H1 (cell line): ENCODE measurements at regions not wholly inside any gene's neighbourhood (a gene's known extent, or its start where the extent isn't known, plus 50 kb on each side); places are given as distances from the start of the nearest gene placed in this dataset.

ENCODE experiments used
- CTCF ChIA-PET: fragments of 300-600 bp; sonication (Branson Sonifier 250); formaldehyde crosslinking; loops from one replicate; lab custom pipeline; 2021; ENCODE audit not compliant: partially characterized antibody; lab: Charles Lee
- POLR2A ChIA-PET: fragments of 300-600 bp; sonication (Branson Sonifier 250); formaldehyde crosslinking; loops from one replicate; lab custom pipeline; 2021; ENCODE audit warnings: inconsistent platforms; ENCODE audit not compliant: partially characterized antibody; lab: Charles Lee
- DNase-seq, 2 experiments: peaks; one replicate each; pipeline versions ENCODE4 v3.0.0 to v3.0.0-alpha.2; 2010 to 2022; ENCODE audit warnings: low spot score in 2 of 2, low read depth in 1 of 2, mixed read lengths in 1 of 2
- FAIRE-seq: peaks from 2 replicates; lab custom pipeline; 2011; peaks lifted over from hg19 to GRCh38; lab: Jason Lieb, UNC
- H2AFZ ChIP-seq: 2 replicates; pipeline ENCODE4 v1.8.1; 2012; ENCODE audit warnings: low read length, inconsistent platforms
- H2AK5ac ChIP-seq: 2 replicates; pipeline ENCODE4 v1.6.1; 2013; ENCODE audit warnings: low read depth, low read length
- H2BK120ac ChIP-seq: replicated peaks from 2 replicates; pipeline ENCODE3; 2013; ENCODE audit warnings: low read depth, low read length, inconsistent platforms
- H2BK12ac ChIP-seq: 2 replicates; pipeline ENCODE4 v1.6.1; 2013; ENCODE audit warnings: low read depth, low read length
- H2BK15ac ChIP-seq: 2 replicates; pipeline ENCODE4 v1.6.1; 2013; ENCODE audit warnings: low read length
- H2BK20ac ChIP-seq: 2 replicates; pipeline ENCODE4 v1.6.1; 2013; ENCODE audit warnings: low read length
- H2BK5ac ChIP-seq: 2 replicates; pipeline ENCODE4 v1.6.1; 2013; ENCODE audit warnings: low read depth, low read length
- H3K14ac ChIP-seq: 2 replicates; pipeline ENCODE4 v1.6.1; 2013; ENCODE audit warnings: inconsistent platforms; ENCODE audit not compliant: insufficient read length
- H3K18ac ChIP-seq: 2 replicates; pipeline ENCODE4 v1.6.1; 2013; ENCODE audit warnings: low read length; ENCODE audit errors: extremely low read depth
- H3K23ac ChIP-seq: 2 replicates; pipeline ENCODE4 v1.6.1; 2013; ENCODE audit warnings: inconsistent platforms; ENCODE audit not compliant: insufficient read length
- H3K23me2 ChIP-seq: 2 replicates; pipeline ENCODE4 v1.6.1; 2013; ENCODE audit warnings: low read depth, low read length
- H3K27ac ChIP-seq: 2 replicates; pipeline ENCODE4 v1.6.1; 2011; ENCODE audit warnings: low read depth, low read length, inconsistent platforms
- H3K27me3 ChIP-seq, 4 experiments: replicated peaks in 1 of 4; 1 replicate in 1 of 4; 2 replicates in 3 of 4; pipeline versions ENCODE4 v1.6.1 to v1.8.1; 2011 to 2013; ENCODE audit warnings: low read length in 3 of 4, mild to moderate bottlenecking in 3 of 4, inconsistent platforms in 2 of 4, mixed read lengths in 2 of 4, moderate library complexity in 1 of 4; ENCODE audit not compliant: control insufficient read depth in 3 of 4, insufficient read depth in 3 of 4; ENCODE audit errors: extremely low read depth in 1 of 4
- H3K36me3 ChIP-seq, 4 experiments: 2 replicates each; pipeline versions ENCODE4 v1.6.1 to v1.8.1; 2011 to 2013; ENCODE audit warnings: mild to moderate bottlenecking in 4 of 4, low read length in 3 of 4, moderate library complexity in 2 of 4, control low read depth in 1 of 4, inconsistent platforms in 1 of 4; ENCODE audit not compliant: insufficient read depth in 4 of 4, control insufficient read depth in 2 of 4
- H3K4ac ChIP-seq: replicated peaks from 2 replicates; pipeline ENCODE3; 2013; ENCODE audit warnings: low read length, low read depth, mixed read lengths, inconsistent platforms; ENCODE audit not compliant: insufficient read length
- H3K4me1 ChIP-seq, 4 experiments: replicated peaks in 1 of 4; 1 replicate in 1 of 4; 2 replicates in 3 of 4; pipeline versions ENCODE4 v1.6.1 to v1.8.1; 2011 to 2013; ENCODE audit warnings: low read length in 3 of 4, inconsistent platforms in 2 of 4, mixed read lengths in 1 of 4; ENCODE audit not compliant: insufficient read depth in 4 of 4, control insufficient read depth in 3 of 4
- H3K4me2 ChIP-seq, 2 experiments: 2 replicates each; pipeline versions ENCODE4 v1.6.1 to v1.8.1; 2011 to 2013; ENCODE audit warnings: low read depth in 2 of 2, low read length in 2 of 2, control low read depth in 1 of 2, inconsistent platforms in 1 of 2, mild to moderate bottlenecking in 1 of 2; ENCODE audit not compliant: insufficient read depth in 1 of 2
- H3K4me3 ChIP-seq, 4 experiments: fragments of 200-600, 300-600 bp in 1 of 4; sonication (generic), shearing (Covaris generic), sonication (Bioruptor Twin) in 1 of 4; 2 replicates each; pipeline versions ENCODE4 v1.5.1 to v1.8.1; 2011 to 2016; ENCODE audit warnings: low read length in 4 of 4, low read depth in 3 of 4, control low read depth in 2 of 4, inconsistent platforms in 2 of 4, mild to moderate bottlenecking in 2 of 4, mixed read lengths in 1 of 4, moderate library complexity in 1 of 4; ENCODE audit not compliant: insufficient read depth in 2 of 4; ENCODE audit errors: extremely low read depth in 1 of 4
- H3K56ac ChIP-seq: replicated peaks from 2 replicates; pipeline ENCODE3; 2013; ENCODE audit warnings: low read depth, mild to moderate bottlenecking, mixed read lengths, low read length, inconsistent platforms; ENCODE audit not compliant: insufficient read length
- H3K79me1 ChIP-seq: 2 replicates; pipeline ENCODE4 v1.6.1; 2013; ENCODE audit warnings: low read depth, low read length, control low read depth
- H3K79me2 ChIP-seq, 2 experiments: 2 replicates each; pipeline versions ENCODE4 v1.6.1 to v1.8.1; 2012 to 2013; ENCODE audit warnings: low read length in 2 of 2, mild to moderate bottlenecking in 2 of 2, inconsistent platforms in 1 of 2; ENCODE audit not compliant: insufficient read depth in 2 of 2, control insufficient read depth in 1 of 2
- H3K9ac ChIP-seq, 4 experiments: replicated peaks in 1 of 4; 1 replicate in 1 of 4; 2 replicates in 3 of 4; pipeline versions ENCODE4 v1.6.1 to v1.8.1; 2011 to 2013; ENCODE audit warnings: low read depth in 3 of 4, low read length in 3 of 4, control low read depth in 2 of 4, mild to moderate bottlenecking in 2 of 4, moderate library complexity in 2 of 4, inconsistent platforms in 1 of 4; ENCODE audit errors: extremely low read depth in 1 of 4
- H3K9me3 ChIP-seq, 2 experiments: 2 replicates each; pipeline versions ENCODE4 v1.6.1 to v1.8.1; 2012 to 2013; ENCODE audit warnings: mild to moderate bottlenecking in 2 of 2, moderate library complexity in 2 of 2, control low read depth in 1 of 2, inconsistent platforms in 1 of 2, low read depth in 1 of 2, low read length in 1 of 2, mixed read lengths in 1 of 2; ENCODE audit not compliant: insufficient read depth in 2 of 2
- H4K20me1 ChIP-seq, 2 experiments: replicated peaks in 1 of 2; 2 replicates each; pipeline versions ENCODE3 to v1.8.1; 2011 to 2013; ENCODE audit warnings: inconsistent platforms in 2 of 2, low read length in 2 of 2, mild to moderate bottlenecking in 1 of 2; ENCODE audit not compliant: insufficient read depth in 2 of 2, control insufficient read depth in 1 of 2
- H4K5ac ChIP-seq: 2 replicates; pipeline ENCODE4 v1.6.1; 2013; ENCODE audit warnings: low read length, low read depth, mixed read lengths, inconsistent platforms; ENCODE audit not compliant: insufficient read length
- H4K8ac ChIP-seq: 2 replicates; pipeline ENCODE4 v1.8.0; 2013; ENCODE audit warnings: mild to moderate bottlenecking, moderate library complexity, low read length, inconsistent platforms; ENCODE audit not compliant: insufficient read depth; ENCODE audit errors: extremely low read depth
- H4K91ac ChIP-seq: replicated peaks from 2 replicates; pipeline ENCODE3; 2013; ENCODE audit warnings: low read length, mixed read lengths, inconsistent platforms; ENCODE audit not compliant: insufficient read length
- FOSL1 ChIP-seq: IDR thresholded peaks from 2 replicates; pipeline ENCODE4 v1.6.1; 2011; ENCODE audit warnings: mild to moderate bottlenecking, low read depth, low read length, moderate library complexity; ENCODE audit not compliant: insufficient read depth
- MAX ChIP-seq: IDR thresholded peaks from 2 replicates; pipeline ENCODE4 v1.6.1; 2012; ENCODE audit warnings: inconsistent platforms
- SP2 ChIP-seq: IDR thresholded peaks from 2 replicates; pipeline ENCODE4 v1.6.1; 2012; ENCODE audit warnings: mild to moderate bottlenecking, low read length, inconsistent platforms
- WGBS, 2 experiments: shearing (Covaris generic) in 1 of 2; methylation state at CpG; one replicate each; pipeline versions ENCODE4 v1.1.6 to v1.1.7; 2013 to 2015; ENCODE audit warnings: low lambda C conversion rate in 2 of 2, mixed read lengths in 2 of 2, inconsistent platforms in 1 of 2, low coverage in 1 of 2, missing lambda C conversion rate in 1 of 2; ENCODE audit not compliant: insufficient replicate concordance in 2 of 2, insufficient coverage in 1 of 2, insufficient read length in 1 of 2; ENCODE audit errors: extremely low coverage in 1 of 2, missing lambda C conversion rate in 1 of 2; 5-methylcytosine and 5-hydroxymethylcytosine counted together

DNA sequence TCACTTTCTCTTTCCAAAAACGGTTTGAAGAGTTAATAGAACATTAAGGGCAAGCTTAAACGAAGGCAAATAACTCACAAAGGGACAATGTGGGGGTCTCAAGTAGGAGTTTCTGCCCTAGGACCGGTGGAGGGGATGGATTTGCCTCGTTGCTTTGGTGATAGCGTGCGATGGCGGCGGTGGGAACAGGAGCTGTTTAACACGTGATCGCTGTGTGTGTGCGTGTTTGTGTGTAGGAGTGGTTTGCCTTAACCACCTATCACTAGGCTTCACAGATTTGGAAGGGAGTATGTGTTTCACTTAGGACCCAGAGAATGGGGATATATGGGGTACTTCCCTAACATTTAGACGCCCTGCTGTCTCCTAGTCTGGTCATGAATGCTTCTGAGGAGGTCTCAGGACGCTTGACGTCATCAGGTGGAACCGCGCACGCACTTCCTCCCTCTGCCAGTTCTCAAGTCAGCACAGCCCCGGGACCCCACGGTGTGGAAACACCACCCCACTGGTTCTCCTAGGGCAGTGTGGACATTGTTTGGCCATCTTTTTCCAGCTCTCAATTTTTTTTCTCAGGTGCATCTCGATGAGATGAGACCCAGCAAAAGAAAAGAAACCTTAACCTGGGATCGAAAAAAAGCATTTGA lies 231.2 kb downstream of the ATP23 start:
- Histone ChIP-seq H3K56ac (no peak overlapping the region), H3K9ac (no peak overlapping the region), H3K4me3 (no peak overlapping the region), H2BK5ac (no peak overlapping the region), H2BK12ac (no peak overlapping the region), H2BK120ac (no peak overlapping the region), H3K4me2 (no peak overlapping the region), H4K8ac (no peak overlapping the region), H3K4ac (no peak overlapping the region), H3K36me3 (no peaks in the 10 kb centered on the region), H4K91ac (no peak overlapping the region), H4K5ac (no peak overlapping the region), H3K27ac (no peak overlapping the region), H3K27me3 (no peaks in the 10 kb centered on the region), H3K79me2 (no peaks in the 10 kb centered on the region), H3K79me1 (no peaks in the 10 kb centered on the region), H3K18ac (no peak overlapping the region; the same call in 1 of the 2 replicates), H3K9me3 (no peaks in the 10 kb centered on the region), H2AK5ac (no peak overlapping the region; the same call in 1 of the 2 replicates), H2AFZ (no peak overlapping the region), H3K23ac (no peak overlapping the region), H2BK20ac (no peak overlapping the region), H2BK15ac (no peak overlapping the region), H3K14ac (no peak overlapping the region), H3K4me1 (peaks cover 0 to 3% (median 1%) of the 10 kb centered on the region in 4 experiments; a peak in 1 of 7 replicates), H4K20me1 (no peaks in the 10 kb centered on the region), H3K23me2 (no peaks in the 10 kb centered on the region)
- DNase-seq (no peak), FAIRE-seq (no peak)
- 92% methylated on average over 21 of the region's 21 CpGs; no CpG with 5 or more reads in 1 of the 2 experiments for WGBS, 2 experiments
- ChIA-PET CTCF (interaction anchor here (0.8 to 1.1 kb wide), 4 partner anchors 9 to 189 kb away, joined by 3 read pairs; no protein-coding TSS in a partner anchor), POLR2A (no interaction called here)
- no peak for TF ChIP-seq SP2
- TF ChIP-seq FOSL1 = no peak
- TF ChIP-seq MAX = no peak
